ENCODE measurements at regions not wholly inside any gene's neighbourhood (a gene's known extent, or its start where the extent isn't known, plus 50 kb on each side); places are given as distances from the start of the nearest gene placed in this dataset.

- no peak for TF ChIP-seq GATA2 (IDR thresholded peaks at IDR 0.05; ENCODE audit: low read depth, low read length)
- no peak for TF ChIP-seq GATA3 (IDR thresholded peaks at IDR 0.05; ENCODE audit: low read depth, low read length)
These were observed 53.7 kb upstream of the TMPRSS2 start for GRCh38 chr21:41561701-41562100.
